ENCODE measurements at regions not wholly inside any gene's neighbourhood (a gene's known extent, or its start where the extent isn't known, plus 50 kb on each side); places are given as distances from the start of the nearest gene placed in this dataset.

GRCh38 chr1:228923973-228924686 is 188.9 kb downstream of the RHOU start:
- DNase-seq = no peak

- DNase-seq = no peak
Measured at GRCh38 chr1:228925691-228926090, 190.4 kb downstream of the RHOU start.

- DNase-seq = no peak
Measured at GRCh38 chr1:228927421-228927820, 192.1 kb downstream of the RHOU start.

GRCh38 chr1:228927946-228928898 is 192.9 kb downstream of the RHOU start:
- DNase-seq = no peak

- no peak for DNase-seq
Measured at GRCh38 chr1:228929476-228930027, 194.3 kb downstream of the RHOU start.

GRCh38 chr1:228930479-228930957 is 195.2 kb downstream of the RHOU start:
- no peak for DNase-seq

GRCh38 chr1:228933753-228934152 is 198.5 kb downstream of the RHOU start:
- DNase-seq = no peak

- DNase-seq = no peak
Measured at GRCh38 chr1:228935198-228935663, 200.0 kb downstream of the RHOU start.

GRCh38 chr1:228935855-228936727 is 200.8 kb downstream of the RHOU start:
- no peak for DNase-seq

GRCh38 chr1:228936881-228937280 is 201.6 kb downstream of the RHOU start:
- DNase-seq = no peak

GRCh38 chr1:228937351-228937750 is 202.1 kb downstream of the RHOU start:
- DNase-seq = no peak

- DNase-seq = peak; percentile 73
Measured at GRCh38 chr1:228937851-228938536, 202.7 kb downstream of the RHOU start.

- peak; percentile 71 for DNase-seq
Measured at GRCh38 chr1:228938537-228938901, 203.2 kb downstream of the RHOU start.

GRCh38 chr1:228939001-228939691 is 203.9 kb downstream of the RHOU start:
- no peak for DNase-seq

GRCh38 chr1:228939881-228940392 is 204.7 kb downstream of the RHOU start:
- no peak for DNase-seq

- DNase-seq = no peak
Measured at GRCh38 chr1:228940526-228940925, 205.2 kb downstream of the RHOU start.

- DNase-seq = no peak
Measured at GRCh38 chr1:228940926-228941325, 205.6 kb downstream of the RHOU start.

- no peak for DNase-seq
Measured at GRCh38 chr1:228941666-228942065, 206.4 kb downstream of the RHOU start.

GRCh38 chr1:228943436-228943835 is 208.2 kb downstream of the RHOU start:
- DNase-seq = no peak

- DNase-seq = no peak
Measured at GRCh38 chr1:228944296-228944695, 209.0 kb downstream of the RHOU start.

GRCh38 chr1:228944935-228945371 is 209.7 kb downstream of the RHOU start:
- no peak for DNase-seq
